GM12872 (cell line): ENCODE measurements at regions not wholly inside any gene's neighbourhood (a gene's known extent, or its start where the extent isn't known, plus 50 kb on each side); places are given as distances from the start of the nearest gene placed in this dataset.

Experiments
- CTCF ChIP-seq: IDR thresholded peaks from 3 replicates; pipeline ENCODE4 v1.5.1; 2011; ENCODE audit warnings: low read depth, mild to moderate bottlenecking, low read length, moderate library complexity; ENCODE audit not compliant: insufficient read depth

- TF ChIP-seq CTCF = no peak
These were observed 75.9 kb upstream of the PTPRZ1 start for GRCh38 chr7:121796936-121797656.

GRCh38 chr7:121796381-121796780, 76.6 kb upstream of the PTPRZ1 start:
- no peak for TF ChIP-seq CTCF

GRCh38 chr7:121795736-121796135, 77.2 kb upstream of the PTPRZ1 start:
- no peak for TF ChIP-seq CTCF

- TF ChIP-seq CTCF = no peak
These were observed 79.2 kb upstream of the PTPRZ1 start for GRCh38 chr7:121793716-121794115.

- TF ChIP-seq CTCF = no peak
These were observed 95.3 kb upstream of the PTPRZ1 start for GRCh38 chr7:121777672-121778071.

GRCh38 chr7:121774563-121774962, 98.4 kb upstream of the PTPRZ1 start:
- TF ChIP-seq CTCF = no peak

GRCh38 chr7:121766676-121767075, 106.3 kb upstream of the PTPRZ1 start:
- TF ChIP-seq CTCF = no peak
